ENCODE measurements at regions not wholly inside any gene's neighbourhood (a gene's known extent, or its start where the extent isn't known, plus 50 kb on each side); places are given as distances from the start of the nearest gene placed in this dataset.

- TF ChIP-seq FOXM1 (IDR thresholded peaks at IDR 0.05; ENCODE audit: borderline replicate concordance), result no peak
- no peak for TF ChIP-seq ELF4 (IDR thresholded peaks at IDR 0.05)
- no peak for TF ChIP-seq SP1 (IDR thresholded peaks at IDR 0.05)
- no peak for TF ChIP-seq FOXK2 (IDR thresholded peaks at IDR 0.05)
- no peak for TF ChIP-seq BHLHE40 (IDR thresholded peaks at IDR 0.05; ENCODE audit: borderline replicate concordance)
- TF ChIP-seq ZNF384 (IDR thresholded peaks at IDR 0.05), result no peak
- TF ChIP-seq ARNT (IDR thresholded peaks at IDR 0.05), result no peak
- no peak for TF ChIP-seq FOXA1 (IDR thresholded peaks at IDR 0.05)
- no peak for TF ChIP-seq HDGF (IDR thresholded peaks at IDR 0.05; ENCODE audit: borderline replicate concordance)
- no peak for TF ChIP-seq TARDBP (IDR thresholded peaks at IDR 0.05)
- TF ChIP-seq CTBP1 (IDR thresholded peaks at IDR 0.05; ENCODE audit: borderline replicate concordance), result no peak
Observed at GRCh38 chr1:219506473-219506899, 106.4 kb downstream of the ZC3H11B start.

Data from HEK293T (cell line).